Suprapubic skin (tissue), 3 donors: ENCODE measurements at regions not wholly inside any gene's neighbourhood (a gene's known extent, or its start where the extent isn't known, plus 50 kb on each side); places are given as distances from the start of the nearest gene placed in this dataset.

Source experiments
- CTCF ChIP-seq, 2 donors: fragments of 200-600 bp in 1 of 2; fragments of 450-650 bp in 1 of 2; sonication (generic) in 1 of 2; IDR thresholded peaks; one replicate each; pipeline ENCODE4 v1.5.1; 2016 to 2019; ENCODE audit warnings: antibody characterized with exemption in 2 of 2, mild to moderate bottlenecking in 1 of 2, moderate library complexity in 1 of 2
- EP300 ChIP-seq: sonication (generic); formaldehyde crosslinking; IDR thresholded peaks from one replicate; pipeline ENCODE4 v1.6.1; 2017; ENCODE audit warnings: antibody characterized with exemption

- no peak for TF ChIP-seq CTCF (IDR thresholded peaks at IDR 0.05)
- no peak for TF ChIP-seq EP300
These were observed 112.6 kb upstream of the E2F8 start for GRCh38 chr11:19353287-19353850.
